Panc1 (cell line): ENCODE measurements at regions not wholly inside any gene's neighbourhood (a gene's known extent, or its start where the extent isn't known, plus 50 kb on each side); places are given as distances from the start of the nearest gene placed in this dataset.

Experiments
- ATAC-seq: fragments of 200-7000 bp; cut with Tn5 transposase; 2 replicates; pipeline ENCODE4 v1.9.1; 2020; ENCODE audit warnings: mild to moderate bottlenecking, moderate library complexity
- BruUV-seq: library from RNA; stranded (reverse); fragments of 400-500 nt; replicated peaks from 2 replicates; lab custom pipeline; 2021; lab: Mats Ljungman, UMichigan
- CTCF ChIA-PET: fragments of 300-600 bp; sonication (Branson Sonifier 250); formaldehyde crosslinking; loops from one replicate; lab custom pipeline; 2022; ENCODE audit warnings: antibody characterized with exemption; lab: Charles Lee
- POLR2A ChIA-PET: fragments of 300-600 bp; sonication (Branson Sonifier 250); formaldehyde crosslinking; loops from one replicate; lab custom pipeline; 2022; ENCODE audit warnings: antibody characterized with exemption; lab: Charles Lee
- DNase-seq: peaks from one replicate; pipeline ENCODE4 v3.0.0-alpha.2; 2010; ENCODE audit warnings: low read depth, low spot score
- H3K27ac ChIP-seq: 2 replicates; pipeline ENCODE4 v1.5.1; 2011; ENCODE audit warnings: mild to moderate bottlenecking, low read length, inconsistent platforms
- H3K27me3 ChIP-seq: fragments of 200-500 bp; sonication (Bioruptor generic); 2 replicates; pipeline ENCODE4 v1.6.0; 2014; ENCODE audit warnings: low read length, inconsistent platforms; ENCODE audit not compliant: control insufficient read depth, insufficient read depth
- H3K36me3 ChIP-seq: fragments of 200-500 bp; sonication (Bioruptor generic); 2 replicates; pipeline ENCODE4 v1.5.1; 2014; ENCODE audit warnings: inconsistent platforms, mild to moderate bottlenecking, low read length, moderate library complexity; ENCODE audit not compliant: control insufficient read depth, insufficient read depth
- H3K4me1 ChIP-seq: 2 replicates; pipeline ENCODE4 v1.5.1; 2011; ENCODE audit warnings: inconsistent platforms, mild to moderate bottlenecking, low read length, moderate library complexity; ENCODE audit not compliant: control insufficient read depth, insufficient read depth
- H3K4me3 ChIP-seq, 2 experiments: 2 replicates each; pipeline ENCODE4 v1.5.1; 2011 to 2012; ENCODE audit warnings: low read depth in 2 of 2, low read length in 2 of 2, mild to moderate bottlenecking in 2 of 2, inconsistent platforms in 1 of 2, moderate library complexity in 1 of 2
- H3K9me3 ChIP-seq: fragments of 200-500 bp; sonication (Bioruptor generic); 2 replicates; pipeline ENCODE4 v1.5.1; 2014; ENCODE audit warnings: low read depth, mild to moderate bottlenecking, inconsistent platforms, low read length, moderate library complexity; ENCODE audit not compliant: control insufficient read depth, insufficient read depth
- CTCF ChIP-seq: fragments of 450-650 bp; IDR thresholded peaks from 2 replicates; pipeline ENCODE4 v1.5.1; 2017; ENCODE audit warnings: mild to moderate bottlenecking
- POLR2AphosphoS5 ChIP-seq: IDR thresholded peaks from 2 replicates; pipeline ENCODE4 v1.6.1; 2012; ENCODE audit warnings: mild to moderate bottlenecking, low read depth, low read length, moderate library complexity
- REST ChIP-seq, 2 experiments: IDR thresholded peaks; 2 replicates each; pipeline ENCODE4 v1.6.1; 2011 to 2012; ENCODE audit warnings: low read depth in 2 of 2, control low read depth in 1 of 2, low read length in 1 of 2, mild to moderate bottlenecking in 1 of 2, moderate library complexity in 1 of 2; ENCODE audit not compliant: insufficient read depth in 1 of 2
- SIN3A ChIP-seq: IDR thresholded peaks from 2 replicates; pipeline ENCODE4 v1.6.1; 2012; ENCODE audit warnings: low read depth, mild to moderate bottlenecking, low read length, moderate library complexity, borderline replicate concordance; ENCODE audit not compliant: insufficient read depth
- TCF7L2 ChIP-seq: IDR thresholded peaks from 2 replicates; pipeline ENCODE4 v1.6.1; 2011; ENCODE audit warnings: mild to moderate bottlenecking, low read depth, low read length, inconsistent platforms
- in situ Hi-C: cut with HindIII; loops from 2 replicates; pipeline ENCODE4 v1.10.0; 2016; ENCODE audit warnings: low sequenced_read_pairs, low pct_unique_long_range_greater_than_20kb
- intact Hi-C: fragments of 100-400 bp; cut with micrococcal nuclease; formaldehyde crosslinking; loops from one replicate; pipeline ENCODE4 v1.10.0; 2022; ENCODE audit not compliant: unreplicated experiment

GRCh38 chr12:118650586-118650960, 274.2 kb downstream of the SUDS3 start:
- POLR2A ChIA-PET = no interaction called here
- Histone ChIP-seq H3K36me3 (no peaks in the 10 kb centered on the region), H3K9me3 (no peaks in the 10 kb centered on the region), H3K27me3 (no peaks in the 10 kb centered on the region), H3K4me1 (no peaks in the 10 kb centered on the region), H3K27ac (no peak overlapping the region), H3K4me3 (no peak overlapping the region)
- CTCF ChIA-PET = no interaction called here
- ATAC-seq (no peak), DNase-seq (no peak)
- TF ChIP-seq TCF7L2 (no peak), REST (IDR thresholded peaks at IDR 0.05; ENCODE audit: insufficient read depth in 1 of 2, low read depth in 2 of 2, low read length in 1 of 2) (no peak), CTCF (no peak)
- BruUV-seq = no TSS peak
- intact Hi-C loops = no loop called here
- in situ Hi-C loops = no loop called here

- Histone ChIP-seq H3K27me3 (no peaks in the 10 kb centered on the region), H3K4me1 (no peaks in the 10 kb centered on the region), H3K27ac (no peak overlapping the region), H3K36me3 (no peaks in the 10 kb centered on the region), H3K4me3 (no peak overlapping the region), H3K9me3 (no peaks in the 10 kb centered on the region)
- ATAC-seq (no peak), DNase-seq (no peak)
- TF ChIP-seq SIN3A = no peak
- no peak for TF ChIP-seq TCF7L2
- TF ChIP-seq POLR2AphosphoS5 = no peak
- no peak for TF ChIP-seq CTCF
- TF ChIP-seq REST (IDR thresholded peaks at IDR 0.05; ENCODE audit: insufficient read depth in 1 of 2, low read depth in 2 of 2, low read length in 1 of 2) = no peak
- CTCF ChIA-PET = no interaction called here
- intact Hi-C loops (no loop called here), in situ Hi-C loops (no loop called here)
- no TSS peak for BruUV-seq
- POLR2A ChIA-PET = no interaction called here
These were observed 275.1 kb downstream of the SUDS3 start for GRCh38 chr12:118651487-118651886.
